HL-60 (cell line): ENCODE measurements at regions not wholly inside any gene's neighbourhood (a gene's known extent, or its start where the extent isn't known, plus 50 kb on each side); places are given as distances from the start of the nearest gene placed in this dataset.

Source experiments
- GABPA ChIP-seq: IDR thresholded peaks from 2 replicates; pipeline ENCODE4 v1.6.1; 2012; ENCODE audit warnings: low read depth
- POLR2AphosphoS5 ChIP-seq: IDR thresholded peaks from 2 replicates; pipeline ENCODE4 v1.6.1; 2012; ENCODE audit warnings: low read depth
- SPI1 ChIP-seq: IDR thresholded peaks from 2 replicates; pipeline ENCODE4 v1.6.1; 2012; ENCODE audit warnings: low read depth, mild to moderate bottlenecking, borderline replicate concordance
- TF ChIP-seq, protein P1 (sequence below): IDR thresholded peaks from one replicate; pipeline ENCODE4 v1.5.1; 2011; ENCODE audit warnings: low read length, control low read depth, inconsistent platforms; ENCODE audit not compliant: insufficient read depth
- TF ChIP-seq, protein P2 (sequence below): IDR thresholded peaks from 2 replicates; pipeline ENCODE4 v1.6.1; 2012; ENCODE audit warnings: low read depth; ENCODE audit not compliant: insufficient replicate concordance

- TF ChIP-seq SPI1 = no peak
- TF ChIP-seq, protein P1, sequence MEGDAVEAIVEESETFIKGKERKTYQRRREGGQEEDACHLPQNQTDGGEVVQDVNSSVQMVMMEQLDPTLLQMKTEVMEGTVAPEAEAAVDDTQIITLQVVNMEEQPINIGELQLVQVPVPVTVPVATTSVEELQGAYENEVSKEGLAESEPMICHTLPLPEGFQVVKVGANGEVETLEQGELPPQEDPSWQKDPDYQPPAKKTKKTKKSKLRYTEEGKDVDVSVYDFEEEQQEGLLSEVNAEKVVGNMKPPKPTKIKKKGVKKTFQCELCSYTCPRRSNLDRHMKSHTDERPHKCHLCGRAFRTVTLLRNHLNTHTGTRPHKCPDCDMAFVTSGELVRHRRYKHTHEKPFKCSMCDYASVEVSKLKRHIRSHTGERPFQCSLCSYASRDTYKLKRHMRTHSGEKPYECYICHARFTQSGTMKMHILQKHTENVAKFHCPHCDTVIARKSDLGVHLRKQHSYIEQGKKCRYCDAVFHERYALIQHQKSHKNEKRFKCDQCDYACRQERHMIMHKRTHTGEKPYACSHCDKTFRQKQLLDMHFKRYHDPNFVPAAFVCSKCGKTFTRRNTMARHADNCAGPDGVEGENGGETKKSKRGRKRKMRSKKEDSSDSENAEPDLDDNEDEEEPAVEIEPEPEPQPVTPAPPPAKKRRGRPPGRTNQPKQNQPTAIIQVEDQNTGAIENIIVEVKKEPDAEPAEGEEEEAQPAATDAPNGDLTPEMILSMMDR = no peak
- no peak for TF ChIP-seq GABPA
- TF ChIP-seq, protein P2, sequence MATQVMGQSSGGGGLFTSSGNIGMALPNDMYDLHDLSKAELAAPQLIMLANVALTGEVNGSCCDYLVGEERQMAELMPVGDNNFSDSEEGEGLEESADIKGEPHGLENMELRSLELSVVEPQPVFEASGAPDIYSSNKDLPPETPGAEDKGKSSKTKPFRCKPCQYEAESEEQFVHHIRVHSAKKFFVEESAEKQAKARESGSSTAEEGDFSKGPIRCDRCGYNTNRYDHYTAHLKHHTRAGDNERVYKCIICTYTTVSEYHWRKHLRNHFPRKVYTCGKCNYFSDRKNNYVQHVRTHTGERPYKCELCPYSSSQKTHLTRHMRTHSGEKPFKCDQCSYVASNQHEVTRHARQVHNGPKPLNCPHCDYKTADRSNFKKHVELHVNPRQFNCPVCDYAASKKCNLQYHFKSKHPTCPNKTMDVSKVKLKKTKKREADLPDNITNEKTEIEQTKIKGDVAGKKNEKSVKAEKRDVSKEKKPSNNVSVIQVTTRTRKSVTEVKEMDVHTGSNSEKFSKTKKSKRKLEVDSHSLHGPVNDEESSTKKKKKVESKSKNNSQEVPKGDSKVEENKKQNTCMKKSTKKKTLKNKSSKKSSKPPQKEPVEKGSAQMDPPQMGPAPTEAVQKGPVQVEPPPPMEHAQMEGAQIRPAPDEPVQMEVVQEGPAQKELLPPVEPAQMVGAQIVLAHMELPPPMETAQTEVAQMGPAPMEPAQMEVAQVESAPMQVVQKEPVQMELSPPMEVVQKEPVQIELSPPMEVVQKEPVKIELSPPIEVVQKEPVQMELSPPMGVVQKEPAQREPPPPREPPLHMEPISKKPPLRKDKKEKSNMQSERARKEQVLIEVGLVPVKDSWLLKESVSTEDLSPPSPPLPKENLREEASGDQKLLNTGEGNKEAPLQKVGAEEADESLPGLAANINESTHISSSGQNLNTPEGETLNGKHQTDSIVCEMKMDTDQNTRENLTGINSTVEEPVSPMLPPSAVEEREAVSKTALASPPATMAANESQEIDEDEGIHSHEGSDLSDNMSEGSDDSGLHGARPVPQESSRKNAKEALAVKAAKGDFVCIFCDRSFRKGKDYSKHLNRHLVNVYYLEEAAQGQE = no peak
- TF ChIP-seq POLR2AphosphoS5 = no peak
These were observed 73.8 kb upstream of the JCAD start for GRCh38 chr10:30133198-30133597.
